T-helper 2 cell treated with Interferon-gamma antibody and Interleukin-4, amounts not matched to agents 5 μg/mL and 100 μg/mL, for 36 hours (primary cell): ENCODE measurements at regions not wholly inside any gene's neighbourhood (a gene's known extent, or its start where the extent isn't known, plus 50 kb on each side); places are given as distances from the start of the nearest gene placed in this dataset.

ENCODE experiments used
- DNase-seq: peaks from one replicate; pipeline ENCODE4 v3.0.0; 2021; ENCODE audit warnings: low spot score
- H3K27ac Mint-ChIP-seq: one replicate; pipeline ENCODE4 v1.8.0; 2021; ENCODE audit warnings: mild to moderate bottlenecking, mixed read lengths
- H3K27me3 Mint-ChIP-seq: one replicate; pipeline ENCODE4 v1.8.0; 2021; ENCODE audit warnings: low read depth, mixed read lengths
- H3K36me3 Mint-ChIP-seq: one replicate; pipeline ENCODE4 v1.8.0; 2021; ENCODE audit warnings: low read depth, mixed read lengths
- H3K4me1 Mint-ChIP-seq: one replicate; pipeline ENCODE4 v1.8.0; 2021; ENCODE audit warnings: low read depth, mixed read lengths
- H3K4me3 Mint-ChIP-seq: one replicate; pipeline ENCODE4 v1.8.0; 2022; ENCODE audit warnings: mild to moderate bottlenecking, moderate library complexity, mixed read lengths
- H3K9me3 Mint-ChIP-seq: one replicate; pipeline ENCODE4 v1.8.0; 2021; ENCODE audit warnings: mixed read lengths

- Mint-ChIP-seq H3K9me3 (no peaks in the 10 kb centered on the region), H3K4me3 (no peak overlapping the region), H3K36me3 (no peaks in the 10 kb centered on the region), H3K4me1 (no peaks in the 10 kb centered on the region), H3K27me3 (no peaks in the 10 kb centered on the region), H3K27ac (no peak overlapping the region)
- DNase-seq = no peak
These were observed 393.7 kb downstream of the GASK1B start for GRCh38 chr4:157779081-157779480.

- H3K4me3 Mint-ChIP-seq = no peak overlapping the region
- no peaks in the 10 kb centered on the region for H3K9me3 Mint-ChIP-seq
- H3K27me3 Mint-ChIP-seq = no peaks in the 10 kb centered on the region
- no peaks in the 10 kb centered on the region for H3K36me3 Mint-ChIP-seq
- DNase-seq = no peak
- no peaks in the 10 kb centered on the region for H3K4me1 Mint-ChIP-seq
- no peak overlapping the region for H3K27ac Mint-ChIP-seq
These were observed 395.8 kb downstream of the GASK1B start for GRCh38 chr4:157776930-157777528.

- no peak for DNase-seq
- no peaks in the 10 kb centered on the region for H3K36me3 Mint-ChIP-seq
- no peaks in the 10 kb centered on the region for H3K4me1 Mint-ChIP-seq
- no peaks in the 10 kb centered on the region for H3K27me3 Mint-ChIP-seq
- no peaks in the 10 kb centered on the region for H3K9me3 Mint-ChIP-seq
- H3K27ac Mint-ChIP-seq = no peak overlapping the region
- no peak overlapping the region for H3K4me3 Mint-ChIP-seq
These were observed 396.9 kb downstream of the GASK1B start for GRCh38 chr4:157775971-157776370.

- Mint-ChIP-seq H3K4me1 (no peaks in the 10 kb centered on the region), H3K36me3 (no peaks in the 10 kb centered on the region), H3K9me3 (no peaks in the 10 kb centered on the region)
These were observed 399.9 kb downstream of the GASK1B start for GRCh38 chr4:157772907-157773306.

GRCh38 chr4:157768419-157768818 lies 404.4 kb downstream of the GASK1B start:
- no peak overlapping the region for H3K4me3 Mint-ChIP-seq
- DNase-seq = no peak
- no peak overlapping the region for H3K27ac Mint-ChIP-seq
- no peaks in the 10 kb centered on the region for H3K27me3 Mint-ChIP-seq
- no peaks in the 10 kb centered on the region for H3K4me1 Mint-ChIP-seq
- no peaks in the 10 kb centered on the region for H3K9me3 Mint-ChIP-seq
- no peaks in the 10 kb centered on the region for H3K36me3 Mint-ChIP-seq

More at GRCh38 chr4:157772907-157773306, 399.9 kb downstream of the GASK1B start:
- no peak for DNase-seq
- Mint-ChIP-seq H3K27me3 (no peaks in the 10 kb centered on the region), H3K27ac (no peak overlapping the region), H3K4me3 (no peak overlapping the region)

GRCh38 chr4:157763490-157763889 lies 409.3 kb downstream of the GASK1B start:
- H3K4me3 Mint-ChIP-seq = no peak overlapping the region
- H3K4me1 Mint-ChIP-seq = no peaks in the 10 kb centered on the region
- H3K27me3 Mint-ChIP-seq = no peaks in the 10 kb centered on the region
- H3K9me3 Mint-ChIP-seq = no peaks in the 10 kb centered on the region
- no peaks in the 10 kb centered on the region for H3K36me3 Mint-ChIP-seq
- no peak overlapping the region for H3K27ac Mint-ChIP-seq
- DNase-seq = no peak

GRCh38 chr4:157754410-157754809 lies 418.4 kb downstream of the GASK1B start:
- Mint-ChIP-seq H3K27ac (no peak overlapping the region), H3K27me3 (no peaks in the 10 kb centered on the region), H3K4me1 (no peaks in the 10 kb centered on the region), H3K9me3 (peaks cover 7% of the 10 kb centered on the region), H3K4me3 (no peak overlapping the region), H3K36me3 (no peaks in the 10 kb centered on the region)
- DNase-seq = no peak

GRCh38 chr4:157751631-157752030 lies 421.2 kb downstream of the GASK1B start:
- H3K9me3 Mint-ChIP-seq = peaks cover 6% of the 10 kb centered on the region
- H3K36me3 Mint-ChIP-seq = no peaks in the 10 kb centered on the region
- no peaks in the 10 kb centered on the region for H3K27me3 Mint-ChIP-seq
- no peaks in the 10 kb centered on the region for H3K4me1 Mint-ChIP-seq
- H3K27ac Mint-ChIP-seq = no peak overlapping the region
- DNase-seq = no peak
- H3K4me3 Mint-ChIP-seq = no peak overlapping the region

GRCh38 chr4:157741642-157742041 lies 431.2 kb downstream of the GASK1B start:
- H3K27me3 Mint-ChIP-seq = no peaks in the 10 kb centered on the region
- H3K27ac Mint-ChIP-seq = no peak overlapping the region
- peaks cover 11% of the 10 kb centered on the region for H3K9me3 Mint-ChIP-seq
- no peaks in the 10 kb centered on the region for H3K36me3 Mint-ChIP-seq
- H3K4me1 Mint-ChIP-seq = no peaks in the 10 kb centered on the region
- no peak for DNase-seq
- no peak overlapping the region for H3K4me3 Mint-ChIP-seq

GRCh38 chr4:157739242-157739641 lies 433.6 kb downstream of the GASK1B start:
- no peaks in the 10 kb centered on the region for H3K27me3 Mint-ChIP-seq
- no peaks in the 10 kb centered on the region for H3K36me3 Mint-ChIP-seq
- no peaks in the 10 kb centered on the region for H3K4me1 Mint-ChIP-seq
- H3K27ac Mint-ChIP-seq = no peak overlapping the region
- peaks cover 8% of the 10 kb centered on the region for H3K9me3 Mint-ChIP-seq
- no peak overlapping the region for H3K4me3 Mint-ChIP-seq
- no peak for DNase-seq

- Mint-ChIP-seq H3K27me3 (no peaks in the 10 kb centered on the region), H3K9me3 (peaks cover 8% of the 10 kb centered on the region), H3K27ac (no peak overlapping the region), H3K4me3 (no peak overlapping the region), H3K36me3 (no peaks in the 10 kb centered on the region), H3K4me1 (no peaks in the 10 kb centered on the region)
- no peak for DNase-seq
These were observed 444.6 kb downstream of the GASK1B start for GRCh38 chr4:157728215-157728614.

GRCh38 chr4:157727163-157727562 lies 445.7 kb downstream of the GASK1B start:
- Mint-ChIP-seq H3K27me3 (no peaks in the 10 kb centered on the region), H3K36me3 (no peaks in the 10 kb centered on the region), H3K4me3 (no peak overlapping the region), H3K4me1 (no peaks in the 10 kb centered on the region), H3K27ac (no peak overlapping the region), H3K9me3 (peaks cover 8% of the 10 kb centered on the region)
- DNase-seq = no peak

GRCh38 chr4:157722146-157722545 lies 450.7 kb downstream of the GASK1B start:
- no peak for DNase-seq
- no peak overlapping the region for H3K4me3 Mint-ChIP-seq
- no peaks in the 10 kb centered on the region for H3K27me3 Mint-ChIP-seq
- H3K4me1 Mint-ChIP-seq = no peaks in the 10 kb centered on the region
- peaks cover 8% of the 10 kb centered on the region for H3K9me3 Mint-ChIP-seq
- no peak overlapping the region for H3K27ac Mint-ChIP-seq
- H3K36me3 Mint-ChIP-seq = no peaks in the 10 kb centered on the region

GRCh38 chr4:157713342-157713741 lies 459.5 kb downstream of the GASK1B start:
- no peak overlapping the region for H3K27ac Mint-ChIP-seq
- DNase-seq = no peak
- no peak overlapping the region for H3K4me3 Mint-ChIP-seq
- no peaks in the 10 kb centered on the region for H3K9me3 Mint-ChIP-seq
- no peaks in the 10 kb centered on the region for H3K27me3 Mint-ChIP-seq
- H3K36me3 Mint-ChIP-seq = no peaks in the 10 kb centered on the region
- no peaks in the 10 kb centered on the region for H3K4me1 Mint-ChIP-seq

GRCh38 chr4:157706155-157706554 lies 466.7 kb downstream of the GASK1B start:
- no peaks in the 10 kb centered on the region for H3K9me3 Mint-ChIP-seq
- H3K36me3 Mint-ChIP-seq = no peaks in the 10 kb centered on the region
- DNase-seq = no peak
- H3K4me1 Mint-ChIP-seq = no peaks in the 10 kb centered on the region
- no peaks in the 10 kb centered on the region for H3K27me3 Mint-ChIP-seq
- no peak overlapping the region for H3K4me3 Mint-ChIP-seq
- no peak overlapping the region for H3K27ac Mint-ChIP-seq
